Activated CD8-positive, alpha-beta T cell treated with anti-CD3 and anti-CD28 coated beads for 36 hours (primary cell): ENCODE measurements at regions not wholly inside any gene's neighbourhood (a gene's known extent, or its start where the extent isn't known, plus 50 kb on each side); places are given as distances from the start of the nearest gene placed in this dataset.

ENCODE experiments used
- ATAC-seq: fragments of 200-7000 bp; cut with Tn5 transposase; one replicate; pipeline ENCODE4 v1.10.0; 2021; ENCODE audit warnings: mild to moderate bottlenecking, moderate library complexity
- CTCF ChIA-PET: fragments of 350-600 bp; sonication (Branson Sonifier 250); formaldehyde crosslinking; loops from one replicate; lab custom pipeline; 2021; ENCODE audit warnings: antibody characterized with exemption; lab: Charles Lee
- POLR2A ChIA-PET: fragments of 350-600 bp; sonication (Branson Sonifier 250); formaldehyde crosslinking; loops from one replicate; lab custom pipeline; 2021; ENCODE audit warnings: antibody characterized with exemption; lab: Charles Lee
- DNase-seq: peaks from one replicate; pipeline ENCODE4 v3.0.0-alpha.2; 2020
- H3K27ac Mint-ChIP-seq: one replicate; pipeline ENCODE4 v1.8.0; 2021; ENCODE audit warnings: mild to moderate bottlenecking, mixed read lengths
- H3K27me3 Mint-ChIP-seq: one replicate; pipeline ENCODE4 v1.8.0; 2021; ENCODE audit warnings: mixed read lengths
- H3K36me3 Mint-ChIP-seq: one replicate; pipeline ENCODE4 v1.8.0; 2021; ENCODE audit warnings: low read depth, mixed read lengths
- H3K4me1 Mint-ChIP-seq: one replicate; pipeline ENCODE4 v1.8.0; 2021; ENCODE audit warnings: low read depth, mixed read lengths
- H3K4me3 Mint-ChIP-seq: one replicate; pipeline ENCODE4 v1.8.0; 2021; ENCODE audit warnings: mild to moderate bottlenecking, moderate library complexity, mixed read lengths
- H3K9me3 Mint-ChIP-seq: one replicate; pipeline ENCODE4 v1.8.0; 2021; ENCODE audit warnings: mixed read lengths
- CTCF ChIP-seq: fragments of 200-600 bp; IDR thresholded peaks from one replicate; pipeline ENCODE4 v1.8.0; 2022; ENCODE audit warnings: antibody characterized with exemption, mild to moderate bottlenecking
- intact Hi-C: fragments of 100-400 bp; cut with micrococcal nuclease; formaldehyde crosslinking; loops from one replicate; pipeline ENCODE4 v1.10.0; 2022

DNA sequence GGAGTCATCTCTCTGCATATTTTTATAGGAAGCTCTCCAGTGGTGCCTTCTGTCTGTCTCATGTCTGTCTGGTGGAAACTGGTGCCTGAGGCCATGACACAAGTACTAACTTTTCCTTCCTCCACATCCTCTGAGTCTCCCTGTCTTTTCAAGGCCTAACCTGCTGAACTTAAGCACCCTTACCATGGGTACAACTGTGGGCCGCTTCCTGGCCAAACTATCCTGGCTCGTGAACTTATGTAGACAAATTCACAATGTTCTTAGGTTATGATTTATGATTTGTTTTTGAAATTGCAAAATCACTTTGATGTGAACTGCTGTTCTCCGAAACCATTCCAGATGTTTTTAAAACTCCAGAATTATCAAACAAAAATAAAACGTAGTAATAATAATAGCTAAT, 804.5 kb upstream of the POU3F3 start:
- no peak for ATAC-seq

DNA sequence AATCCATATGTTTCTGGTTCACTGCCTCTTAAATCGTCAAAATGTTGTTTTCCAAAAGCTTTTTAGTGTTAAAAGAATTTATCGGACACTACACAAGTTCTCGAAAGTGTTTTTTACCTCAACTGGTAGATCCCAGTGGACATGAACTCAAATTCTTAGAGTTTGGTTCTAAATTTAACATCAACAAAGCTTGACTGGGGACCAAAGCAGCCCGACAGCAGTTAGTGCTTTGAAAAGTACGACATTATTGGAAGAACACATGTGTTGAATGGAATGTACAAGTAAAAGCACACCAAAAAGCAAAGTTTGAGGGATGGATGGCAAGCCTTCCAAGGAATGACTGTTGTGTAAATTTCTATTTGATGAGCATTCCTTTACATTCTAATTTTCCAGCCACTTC, 803.9 kb upstream of the POU3F3 start:
- no peak for TF ChIP-seq CTCF
- CTCF ChIA-PET, result interaction anchor here (1.3 kb wide), 1 partner anchor 9 kb away, joined by 3 read pairs; no protein-coding TSS in a partner anchor
- H3K4me1 Mint-ChIP-seq, result no peaks in the 10 kb centered on the region

More for the DNA sequence above, 804.5 kb upstream of the POU3F3 start:
- H3K27ac Mint-ChIP-seq, result no peak overlapping the region
- H3K27me3 Mint-ChIP-seq, result no peaks in the 10 kb centered on the region
- no peaks in the 10 kb centered on the region for H3K4me1 Mint-ChIP-seq
- TF ChIP-seq CTCF, result no peak
- POLR2A ChIA-PET, result no interaction called here
- intact Hi-C loops, result no loop called here
- DNase-seq, result no peak
- peaks cover 4% of the 10 kb centered on the region for H3K9me3 Mint-ChIP-seq
- H3K36me3 Mint-ChIP-seq, result no peaks in the 10 kb centered on the region
- CTCF ChIA-PET, result interaction anchor here (1.3 kb wide), 1 partner anchor 8 kb away, joined by 3 read pairs; no protein-coding TSS in a partner anchor
- no peak overlapping the region for H3K4me3 Mint-ChIP-seq

GRCh38 chr2:104050656-104051242, 803.2 kb upstream of the POU3F3 start:
- ChIA-PET POLR2A (no interaction called here), CTCF (interaction anchor here (1.3 kb wide), 1 partner anchor 10 kb away, joined by 3 read pairs; no protein-coding TSS in a partner anchor)
- no peak for ATAC-seq
- H3K4me3 Mint-ChIP-seq, result no peak overlapping the region
- intact Hi-C loops, result no loop called here
- TF ChIP-seq CTCF, result no peak
- H3K9me3 Mint-ChIP-seq, result peaks cover 4% of the 10 kb centered on the region
- no peaks in the 10 kb centered on the region for H3K27me3 Mint-ChIP-seq
- DNase-seq, result no peak
- H3K27ac Mint-ChIP-seq, result no peak overlapping the region
- H3K36me3 Mint-ChIP-seq, result no peaks in the 10 kb centered on the region
- no peaks in the 10 kb centered on the region for H3K4me1 Mint-ChIP-seq

More for the DNA sequence above, 803.9 kb upstream of the POU3F3 start:
- Mint-ChIP-seq H3K36me3 (no peaks in the 10 kb centered on the region), H3K9me3 (peaks cover 4% of the 10 kb centered on the region), H3K4me3 (no peak overlapping the region), H3K27ac (no peak overlapping the region), H3K27me3 (no peaks in the 10 kb centered on the region)
- ATAC-seq (no peak), DNase-seq (no peak)
- POLR2A ChIA-PET, result no interaction called here
- intact Hi-C loops, result no loop called here

DNA sequence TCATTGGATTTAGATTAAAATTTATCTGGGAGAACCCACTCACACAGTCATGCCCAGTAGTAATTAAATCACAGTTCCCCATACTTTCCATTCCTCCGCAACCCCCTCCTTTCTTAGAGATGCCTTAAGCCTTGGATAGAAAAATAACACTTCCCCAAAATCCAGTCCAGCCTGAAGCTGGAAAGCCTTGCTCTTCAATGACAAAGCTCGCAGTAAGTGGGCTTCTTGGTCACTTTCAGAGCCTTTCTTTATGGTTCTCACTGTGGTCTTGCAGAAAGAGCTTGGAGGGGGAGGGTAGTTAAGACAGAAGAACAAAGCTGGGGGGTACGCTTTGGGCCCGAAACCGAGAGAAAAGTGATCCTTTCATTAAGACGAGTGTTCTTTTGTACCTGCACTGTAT, 802.1 kb upstream of the POU3F3 start:
- Mint-ChIP-seq H3K36me3 (no peaks in the 10 kb centered on the region), H3K27ac (no peak overlapping the region), H3K9me3 (peaks cover 4% of the 10 kb centered on the region), H3K4me3 (no peak overlapping the region), H3K27me3 (no peaks in the 10 kb centered on the region), H3K4me1 (no peaks in the 10 kb centered on the region)
- ChIA-PET POLR2A (no interaction called here), CTCF (no interaction called here)
- DNase-seq (no peak), ATAC-seq (no peak)
- no peak for TF ChIP-seq CTCF
- intact Hi-C loops, result no loop called here

DNA sequence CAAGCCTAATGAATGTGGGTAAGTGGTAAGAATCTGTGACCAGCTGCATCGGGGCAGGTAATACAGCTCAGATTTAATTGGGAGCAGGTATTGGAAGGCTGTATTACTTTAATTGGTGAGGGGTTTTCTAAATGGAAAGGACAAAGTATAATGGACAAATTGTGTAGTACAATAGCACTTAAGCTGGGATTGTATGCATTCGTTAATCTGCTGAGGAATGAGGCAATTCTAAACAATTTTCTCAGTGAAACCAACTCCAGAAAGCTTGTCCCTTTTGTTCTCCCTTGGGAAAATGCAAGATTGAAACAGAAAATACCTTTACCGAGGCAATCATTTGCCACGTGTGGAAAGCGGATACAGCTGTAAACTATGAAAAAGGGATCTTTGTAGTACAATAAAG, 801.6 kb upstream of the POU3F3 start:
- peaks cover 4% of the 10 kb centered on the region for H3K9me3 Mint-ChIP-seq
- POLR2A ChIA-PET, result no interaction called here
- no peak overlapping the region for H3K4me3 Mint-ChIP-seq
- intact Hi-C loops, result no loop called here
- DNase-seq (no peak), ATAC-seq (no peak)
- H3K4me1 Mint-ChIP-seq, result no peaks in the 10 kb centered on the region
- no peak for TF ChIP-seq CTCF
- H3K36me3 Mint-ChIP-seq, result no peaks in the 10 kb centered on the region
- CTCF ChIA-PET, result no interaction called here
- H3K27ac Mint-ChIP-seq, result no peak overlapping the region
- no peaks in the 10 kb centered on the region for H3K27me3 Mint-ChIP-seq
